ENCODE measurements at regions not wholly inside any gene's neighbourhood (a gene's known extent, or its start where the extent isn't known, plus 50 kb on each side); places are given as distances from the start of the nearest gene placed in this dataset.
A peak's percentile ranks its signal among the peaks of the same experiment; 100 is the strongest.

- DNase-seq (ENCODE audit: low spot score): no peak
- ChIA-PET POLR2A (ENCODE audit: low non-redundant PET) (no interaction called here), CTCF (interaction anchor here (0.6 kb wide), 1 partner anchor 544 kb away, joined by 3 read pairs; no protein-coding TSS in a partner anchor)
- no peak for TF ChIP-seq CTCF (conservative IDR thresholded peaks at IDR 0.05; ENCODE audit: low read depth)
- no peak overlapping the region for H3K27ac ChIP-seq
Observed at GRCh38 chr2:236862526-236862925, 223.2 kb upstream of the COPS8 start.

- TF ChIP-seq CTCF (conservative IDR thresholded peaks at IDR 0.05; ENCODE audit: low read depth): no peak
- no peak overlapping the region for H3K27ac ChIP-seq
- ChIA-PET CTCF (interaction anchor here (0.6 kb wide), 1 partner anchor 544 kb away, joined by 3 read pairs; no protein-coding TSS in a partner anchor), POLR2A (ENCODE audit: low non-redundant PET) (no interaction called here)
- DNase-seq (ENCODE audit: low spot score): peak; percentile 8
Observed at GRCh38 chr2:236862961-236863728, 222.5 kb upstream of the COPS8 start.

GRCh38 chr2:236863729-236864126 is 222.0 kb upstream of the COPS8 start:
- no peak overlapping the region for H3K27ac ChIP-seq
- ChIA-PET POLR2A (ENCODE audit: low non-redundant PET) (no interaction called here), CTCF (no interaction called here)
- no peak for DNase-seq (ENCODE audit: low spot score)
- TF ChIP-seq CTCF (conservative IDR thresholded peaks at IDR 0.05; ENCODE audit: low read depth): no peak

GRCh38 chr2:236865052-236865451 is 220.6 kb upstream of the COPS8 start:
- no peak overlapping the region for H3K27ac ChIP-seq
- no peak for DNase-seq (ENCODE audit: low spot score)
- ChIA-PET CTCF (interaction anchor here (0.7 kb wide), 1 partner anchor 181 kb away, joined by 3 read pairs; no protein-coding TSS in a partner anchor), POLR2A (ENCODE audit: low non-redundant PET) (no interaction called here)
- TF ChIP-seq CTCF (conservative IDR thresholded peaks at IDR 0.05; ENCODE audit: low read depth): no peak

- POLR2A ChIA-PET (ENCODE audit: low non-redundant PET): no interaction called here
- no peak for TF ChIP-seq CTCF (conservative IDR thresholded peaks at IDR 0.05; ENCODE audit: low read depth)
- no peak overlapping the region for H3K27ac ChIP-seq
- no peak for DNase-seq (ENCODE audit: low spot score)
- CTCF ChIA-PET: interaction anchor here (0.5 to 0.7 kb wide), 2 partner anchors 281 to 441 kb away, joined by 3 read pairs; no protein-coding TSS in a partner anchor
Observed at GRCh38 chr2:236866542-236867340, 218.9 kb upstream of the COPS8 start.

- CTCF ChIA-PET: interaction anchor here (0.5 kb wide), 1 partner anchor 282 kb away, joined by 3 read pairs; no protein-coding TSS in a partner anchor
- POLR2A ChIA-PET (ENCODE audit: low non-redundant PET): no interaction called here
- TF ChIP-seq CTCF (conservative IDR thresholded peaks at IDR 0.05; ENCODE audit: low read depth): no peak
- no peak overlapping the region for H3K27ac ChIP-seq
- no peak for DNase-seq (ENCODE audit: low spot score)
Observed at GRCh38 chr2:236867441-236868260, 218.0 kb upstream of the COPS8 start.
